ENCODE measurements at regions not wholly inside any gene's neighbourhood (a gene's known extent, or its start where the extent isn't known, plus 50 kb on each side); places are given as distances from the start of the nearest gene placed in this dataset.

DNA sequence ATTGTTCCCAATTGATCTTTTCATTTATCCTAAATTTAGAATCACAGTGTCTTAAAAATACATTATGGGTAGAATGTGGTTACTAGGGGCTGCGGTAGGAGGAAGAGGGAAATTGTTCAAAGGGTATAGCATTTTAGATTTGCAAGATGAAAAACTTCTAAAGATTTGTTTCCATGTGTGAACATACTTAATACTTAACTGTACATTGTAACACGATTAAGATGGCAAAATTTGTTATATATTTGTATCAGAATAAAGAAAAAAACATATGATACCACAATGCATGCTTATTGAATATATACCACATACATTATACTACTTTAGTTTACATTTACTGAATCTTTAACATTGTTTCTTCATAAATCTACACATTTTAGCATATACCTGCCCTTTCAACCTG, 677.3 kb upstream of the PCDH20 start:
- TF ChIP-seq, protein P1, sequence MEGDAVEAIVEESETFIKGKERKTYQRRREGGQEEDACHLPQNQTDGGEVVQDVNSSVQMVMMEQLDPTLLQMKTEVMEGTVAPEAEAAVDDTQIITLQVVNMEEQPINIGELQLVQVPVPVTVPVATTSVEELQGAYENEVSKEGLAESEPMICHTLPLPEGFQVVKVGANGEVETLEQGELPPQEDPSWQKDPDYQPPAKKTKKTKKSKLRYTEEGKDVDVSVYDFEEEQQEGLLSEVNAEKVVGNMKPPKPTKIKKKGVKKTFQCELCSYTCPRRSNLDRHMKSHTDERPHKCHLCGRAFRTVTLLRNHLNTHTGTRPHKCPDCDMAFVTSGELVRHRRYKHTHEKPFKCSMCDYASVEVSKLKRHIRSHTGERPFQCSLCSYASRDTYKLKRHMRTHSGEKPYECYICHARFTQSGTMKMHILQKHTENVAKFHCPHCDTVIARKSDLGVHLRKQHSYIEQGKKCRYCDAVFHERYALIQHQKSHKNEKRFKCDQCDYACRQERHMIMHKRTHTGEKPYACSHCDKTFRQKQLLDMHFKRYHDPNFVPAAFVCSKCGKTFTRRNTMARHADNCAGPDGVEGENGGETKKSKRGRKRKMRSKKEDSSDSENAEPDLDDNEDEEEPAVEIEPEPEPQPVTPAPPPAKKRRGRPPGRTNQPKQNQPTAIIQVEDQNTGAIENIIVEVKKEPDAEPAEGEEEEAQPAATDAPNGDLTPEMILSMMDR (IDR thresholded peaks at IDR 0.05) = no peak
- no peak for TF ChIP-seq POLR2A (IDR thresholded peaks at IDR 0.05)
